Right lobe of liver (tissue), 4 donors: ENCODE measurements at regions not wholly inside any gene's neighbourhood (a gene's known extent, or its start where the extent isn't known, plus 50 kb on each side); places are given as distances from the start of the nearest gene placed in this dataset.

Experiments
- POLR2A ChIP-seq: fragments of 450-650 bp; IDR thresholded peaks from one replicate; pipeline ENCODE4 v1.6.1; 2017; ENCODE audit warnings: antibody characterized with exemption, mild to moderate bottlenecking
- TF ChIP-seq, protein P1 (sequence below), 4 donors: fragments of 200-600 bp in 3 of 4; fragments of 450-650 bp in 1 of 4; IDR thresholded peaks; one replicate each; pipeline versions ENCODE4 v1.5.1 to v1.8.0; 2016 to 2022; ENCODE audit warnings: antibody characterized with exemption in 4 of 4, mild to moderate bottlenecking in 2 of 4
- donor health status: DM: no; HTN: no; CAD: no.
- donor health status: DM: no; HTN: no; CAD: no.
- donor health status: DM: no; HTN: yes; CAD: no.

DNA sequence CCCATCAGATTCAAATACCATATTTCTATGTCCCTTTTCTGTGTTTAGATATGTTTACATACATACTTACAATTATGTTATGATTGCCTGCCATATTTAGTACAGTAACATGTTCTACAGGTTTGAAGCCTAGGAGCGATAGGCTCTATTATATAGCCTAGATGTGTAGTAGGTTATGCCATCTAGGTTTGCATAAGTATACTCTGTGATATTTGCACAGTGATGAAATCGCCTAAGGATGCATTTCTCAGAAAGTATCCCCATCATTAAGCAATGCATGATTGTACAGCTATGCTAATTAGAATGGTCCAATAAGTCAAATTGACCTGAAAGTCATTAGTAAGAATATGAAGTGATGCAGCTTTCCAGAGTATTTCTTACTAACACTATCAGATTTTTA is 1171.7 kb upstream of the LRRTM3 start:
- TF ChIP-seq, protein P1, sequence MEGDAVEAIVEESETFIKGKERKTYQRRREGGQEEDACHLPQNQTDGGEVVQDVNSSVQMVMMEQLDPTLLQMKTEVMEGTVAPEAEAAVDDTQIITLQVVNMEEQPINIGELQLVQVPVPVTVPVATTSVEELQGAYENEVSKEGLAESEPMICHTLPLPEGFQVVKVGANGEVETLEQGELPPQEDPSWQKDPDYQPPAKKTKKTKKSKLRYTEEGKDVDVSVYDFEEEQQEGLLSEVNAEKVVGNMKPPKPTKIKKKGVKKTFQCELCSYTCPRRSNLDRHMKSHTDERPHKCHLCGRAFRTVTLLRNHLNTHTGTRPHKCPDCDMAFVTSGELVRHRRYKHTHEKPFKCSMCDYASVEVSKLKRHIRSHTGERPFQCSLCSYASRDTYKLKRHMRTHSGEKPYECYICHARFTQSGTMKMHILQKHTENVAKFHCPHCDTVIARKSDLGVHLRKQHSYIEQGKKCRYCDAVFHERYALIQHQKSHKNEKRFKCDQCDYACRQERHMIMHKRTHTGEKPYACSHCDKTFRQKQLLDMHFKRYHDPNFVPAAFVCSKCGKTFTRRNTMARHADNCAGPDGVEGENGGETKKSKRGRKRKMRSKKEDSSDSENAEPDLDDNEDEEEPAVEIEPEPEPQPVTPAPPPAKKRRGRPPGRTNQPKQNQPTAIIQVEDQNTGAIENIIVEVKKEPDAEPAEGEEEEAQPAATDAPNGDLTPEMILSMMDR (IDR thresholded peaks at IDR 0.05), result no peak
- TF ChIP-seq POLR2A, result no peak
